SK-N-SH (cell line): ENCODE measurements at regions not wholly inside any gene's neighbourhood (a gene's known extent, or its start where the extent isn't known, plus 50 kb on each side); places are given as distances from the start of the nearest gene placed in this dataset.

Experiments
- CTCF ChIA-PET: fragments of 300-600, 350-600 bp; formaldehyde crosslinking; extraction: SDS; loops from one replicate; lab custom pipeline; 2021; lab: Yijun Ruan, JAX
- POLR2A ChIA-PET: fragments of 350-600 bp; sonication (Branson Sonifier 250); formaldehyde crosslinking; extraction: SDS; loops from one replicate; lab custom pipeline; 2020; ENCODE audit warnings: antibody characterized with exemption, inconsistent platforms; lab: Yijun Ruan, JAX
- DNase-seq: peaks from one replicate; pipeline ENCODE4 v3.0.0; 2012
- H2AFZ ChIP-seq: fragments of 200-600 bp; sonication (generic); 2 replicates; pipeline ENCODE4 v1.8.1; 2016; ENCODE audit warnings: antibody characterized with exemption, mild to moderate bottlenecking, low read depth
- H3F3A ChIP-seq: fragments of 200-600 bp; sonication (generic); replicated peaks from 2 replicates; pipeline ENCODE3; 2016; ENCODE audit warnings: antibody characterized with exemption, mild to moderate bottlenecking; ENCODE audit not compliant: insufficient read depth
- H3K27ac ChIP-seq, 2 experiments: fragments of 200-500 bp in 1 of 2; fragments of 200-600 bp in 1 of 2; sonication (Bioruptor generic) in 1 of 2; sonication (generic), shearing (Covaris generic) in 1 of 2; 2 replicates each; pipeline versions ENCODE4 v1.5.1 to v1.6.1; 2014 to 2016; ENCODE audit warnings: low read depth in 2 of 2, inconsistent platforms in 1 of 2, low read length in 1 of 2, mild to moderate bottlenecking in 1 of 2, mixed read lengths in 1 of 2
- H3K27me3 ChIP-seq: fragments of 200-600 bp; sonication (generic), shearing (Covaris generic); 2 replicates; pipeline ENCODE4 v1.6.1; 2016; ENCODE audit warnings: mixed run types; ENCODE audit not compliant: insufficient read depth
- H3K36me3 ChIP-seq, 2 experiments: fragments of 200-500 bp in 1 of 2; fragments of 200-600 bp in 1 of 2; sonication (Bioruptor generic) in 1 of 2; sonication (generic) in 1 of 2; replicated peaks in 1 of 2; 2 replicates each; pipeline versions ENCODE3 to v1.5.1; 2014 to 2016; ENCODE audit warnings: low read length in 1 of 2, mild to moderate bottlenecking in 1 of 2; ENCODE audit not compliant: insufficient read depth in 2 of 2, control insufficient read depth in 1 of 2
- H3K4me1 ChIP-seq, 2 experiments: fragments of 200-500 bp in 1 of 2; fragments of 200-600 bp in 1 of 2; sonication (Bioruptor generic) in 1 of 2; sonication (generic), shearing (Covaris generic) in 1 of 2; 2 replicates each; pipeline versions ENCODE4 v1.5.1 to v1.6.1; 2014 to 2016; ENCODE audit warnings: low read depth in 1 of 2, low read length in 1 of 2, mixed run types in 1 of 2; ENCODE audit not compliant: insufficient read depth in 2 of 2, control insufficient read depth in 1 of 2
- H3K4me2 ChIP-seq: fragments of 200-600 bp; sonication (generic), shearing (Covaris generic); 2 replicates; pipeline ENCODE4 v1.6.1; 2017; ENCODE audit warnings: mixed run types
- H3K4me3 ChIP-seq, 2 experiments: fragments of 200-500 bp in 1 of 2; fragments of 200-600 bp in 1 of 2; sonication (Bioruptor generic) in 1 of 2; sonication (generic), shearing (Covaris generic) in 1 of 2; 2 replicates each; pipeline versions ENCODE4 v1.5.1 to v1.8.1; 2014 to 2016; ENCODE audit warnings: low read depth in 2 of 2, inconsistent platforms in 1 of 2, low read length in 1 of 2, mild to moderate bottlenecking in 1 of 2, mixed read lengths in 1 of 2, moderate library complexity in 1 of 2
- H3K79me2 ChIP-seq: fragments of 200-600 bp; sonication (generic); 2 replicates; pipeline ENCODE4 v1.8.1; 2017; ENCODE audit warnings: mild to moderate bottlenecking; ENCODE audit not compliant: insufficient read depth
- H3K9ac ChIP-seq: fragments of 200-600 bp; sonication (generic); 2 replicates; pipeline ENCODE4 v1.6.1; 2017; ENCODE audit warnings: mixed run types
- H3K9me2 ChIP-seq: fragments of 200-600 bp; sonication (generic); 2 replicates; pipeline ENCODE4 v1.6.1; 2017; ENCODE audit warnings: mixed run types
- H3K9me3 ChIP-seq: fragments of 200-600 bp; sonication (generic); 2 replicates; pipeline ENCODE4 v1.6.1; 2017; ENCODE audit warnings: mixed run types, mild to moderate bottlenecking, moderate library complexity
- H4K20me1 ChIP-seq: fragments of 200-600 bp; sonication (generic); 2 replicates; pipeline ENCODE4 v1.6.1; 2017; ENCODE audit warnings: mild to moderate bottlenecking, mixed run types; ENCODE audit not compliant: insufficient read depth
- CHD2 ChIP-seq: fragments of 150-350 bp; IDR thresholded peaks from 2 replicates; pipeline ENCODE4 v1.6.1; 2018; ENCODE audit warnings: low read length; ENCODE audit not compliant: partially characterized antibody
- EP300 ChIP-seq, 2 experiments: IDR thresholded peaks; 2 replicates each; pipeline versions ENCODE4 v1.4.0 to v1.6.1; 2012; ENCODE audit warnings: borderline replicate concordance in 1 of 2, low read depth in 1 of 2, low read length in 1 of 2
- FOXJ3 ChIP-seq: sonication (generic); formaldehyde crosslinking; IDR thresholded peaks from 2 replicates; pipeline ENCODE4 v1.5.1; 2020; ENCODE audit warnings: mild to moderate bottlenecking, missing genetic modification reagents
- MAX ChIP-seq: IDR thresholded peaks from 2 replicates; pipeline ENCODE4 v1.4.0; 2012; ENCODE audit warnings: low read depth
- MEF2A ChIP-seq: IDR thresholded peaks from 2 replicates; pipeline ENCODE4 v1.4.0; 2012; ENCODE audit warnings: low read depth, borderline replicate concordance
- MXI1 ChIP-seq: IDR thresholded peaks from 2 replicates; pipeline ENCODE4 v1.6.1; 2012; ENCODE audit warnings: mild to moderate bottlenecking, low read depth, low read length, improper control_type of control experiment
- NRF1 ChIP-seq: IDR thresholded peaks from 2 replicates; pipeline ENCODE4 v1.6.1; 2012; ENCODE audit warnings: low read depth, mild to moderate bottlenecking, low read length
- PBX3 ChIP-seq: IDR thresholded peaks from 2 replicates; pipeline ENCODE4; 2012
- RAD21 ChIP-seq: IDR thresholded peaks from 2 replicates; pipeline ENCODE4 v1.6.1; 2012; ENCODE audit warnings: mild to moderate bottlenecking, low read length
- RXRA ChIP-seq: IDR thresholded peaks from 2 replicates; pipeline ENCODE4 v1.4.0; 2012; ENCODE audit warnings: low read depth, mild to moderate bottlenecking, borderline replicate concordance
- TCF12 ChIP-seq: IDR thresholded peaks from 2 replicates; pipeline ENCODE4 v1.4.0; 2012
- TEAD4 ChIP-seq: IDR thresholded peaks from 2 replicates; pipeline ENCODE4 v1.4.0; 2012; ENCODE audit warnings: mild to moderate bottlenecking, borderline replicate concordance; ENCODE audit not compliant: insufficient read depth
- USF1 ChIP-seq: IDR thresholded peaks from 2 replicates; pipeline ENCODE4 v1.4.0; 2012; ENCODE audit warnings: low read depth, borderline replicate concordance
- USF2 ChIP-seq: fragments of 150-350 bp; IDR thresholded peaks from 2 replicates; pipeline ENCODE4 v1.6.1; 2017; ENCODE audit warnings: antibody characterized with exemption, low read length, low read depth, borderline replicate concordance
- ZBTB33 ChIP-seq: IDR thresholded peaks from 2 replicates; pipeline ENCODE4 v1.4.0; 2012; ENCODE audit warnings: low read depth, borderline replicate concordance
- whole genome bisulfite sequencing: methylation state at CpG from one replicate; pipeline ENCODE4 v1.1.6; 2017; ENCODE audit warnings: low lambda C conversion rate; 5-methylcytosine and 5-hydroxymethylcytosine counted together

- CTCF ChIA-PET = interaction anchor here (0.6 to 10.8 kb wide), 5 partner anchors 42 to 1052 kb away, joined by 3 to 112 read pairs (median 4); no protein-coding TSS in a partner anchor
These were observed 135.3 kb upstream of the EPB41L4A start for GRCh38 chr5:112554101-112554977.

More at GRCh38 chr5:112554101-112554977, 135.3 kb upstream of the EPB41L4A start:
- H3K27me3 ChIP-seq = no peaks in the 10 kb centered on the region
- H3K9me2 ChIP-seq = no peaks in the 10 kb centered on the region
- no peak overlapping the region for H3K4me3 ChIP-seq
- H3K4me2 ChIP-seq = no peak overlapping the region
- no peak overlapping the region for H3K27ac ChIP-seq
- no peaks in the 10 kb centered on the region for H4K20me1 ChIP-seq
- POLR2A ChIA-PET = no interaction called here
- no peak overlapping the region for H3K9ac ChIP-seq
- H2AFZ ChIP-seq = no peak overlapping the region
- WGBS = 69% methylated on average over 13 of the region's 13 CpGs
- no peaks in the 10 kb centered on the region for H3F3A ChIP-seq
- H3K36me3 ChIP-seq = no peaks in the 10 kb centered on the region
- H3K79me2 ChIP-seq = no peaks in the 10 kb centered on the region
- H3K4me1 ChIP-seq = no peaks in the 10 kb centered on the region; a peak in 1 of 4 replicates
- DNase-seq = no peak
- TF ChIP-seq ZBTB33 = no peak
- no peak for TF ChIP-seq RAD21
- no peak for TF ChIP-seq TEAD4
- TF ChIP-seq MEF2A = no peak
- TF ChIP-seq FOXJ3 = no peak
- TF ChIP-seq USF1 = no peak
- no peak for TF ChIP-seq NRF1
- TF ChIP-seq TCF12 = no peak
- no peak for TF ChIP-seq MXI1
- TF ChIP-seq EP300 (IDR thresholded peaks at IDR 0.05; ENCODE audit: borderline replicate concordance in 1 of 2, low read depth in 1 of 2, low read length in 1 of 2) = no peak
- TF ChIP-seq CHD2 = no peak
- no peak for TF ChIP-seq RXRA
- TF ChIP-seq PBX3 = no peak
- TF ChIP-seq MAX = no peak
- TF ChIP-seq USF2 = no peak
- no peaks in the 10 kb centered on the region for H3K9me3 ChIP-seq
